SU-DHL-6 (cell line): ENCODE measurements at regions not wholly inside any gene's neighbourhood (a gene's known extent, or its start where the extent isn't known, plus 50 kb on each side); places are given as distances from the start of the nearest gene placed in this dataset.

Source experiments
- H2AFZ ChIP-seq: fragments of 200-600 bp; sonication (generic); 2 replicates; pipeline ENCODE4 v1.6.1; 2014; ENCODE audit warnings: low read depth, mild to moderate bottlenecking, moderate library complexity, mixed read lengths, antibody characterized with exemption, low read length; ENCODE audit not compliant: severe bottlenecking
- H3F3A ChIP-seq: fragments of 200-600 bp; shearing (Covaris generic); 2 replicates; pipeline ENCODE4 v1.6.0; 2016; ENCODE audit warnings: antibody characterized with exemption, mild to moderate bottlenecking; ENCODE audit not compliant: insufficient read depth
- H3K27ac ChIP-seq: fragments of 200-600 bp; sonication (generic); 2 replicates; pipeline ENCODE4 v1.5.1; 2016; ENCODE audit warnings: low read depth, mild to moderate bottlenecking, low read length, moderate library complexity, mixed read lengths
- H3K27me3 ChIP-seq: fragments of 200-600 bp; sonication (generic), shearing (Covaris generic); 2 replicates; pipeline ENCODE4 v1.6.0; 2014; ENCODE audit warnings: mild to moderate bottlenecking, low read length
- H3K36me3 ChIP-seq: fragments of 200-600 bp; sonication (generic); 2 replicates; pipeline ENCODE4 v1.6.1; 2014; ENCODE audit warnings: mild to moderate bottlenecking, low read length, mixed read lengths
- H3K4me2 ChIP-seq: fragments of 300-600, 200-600 bp; shearing (Covaris generic), sonication (generic); 2 replicates; pipeline ENCODE4 v1.6.0; 2014; ENCODE audit warnings: low read length, low read depth, mild to moderate bottlenecking; ENCODE audit not compliant: poor library complexity, severe bottlenecking
- H3K4me3 ChIP-seq: fragments of 200-600 bp; sonication (generic); 2 replicates; pipeline ENCODE4 v1.5.1; 2014; ENCODE audit warnings: antibody characterized with exemption, low read length, mild to moderate bottlenecking, mixed read lengths; ENCODE audit not compliant: insufficient read depth, poor library complexity, severe bottlenecking
- H3K79me2 ChIP-seq: fragments of 200-600 bp; sonication (generic); 2 replicates; pipeline ENCODE4 v1.6.1; 2014; ENCODE audit warnings: mild to moderate bottlenecking, low read length, moderate library complexity; ENCODE audit not compliant: insufficient read depth
- H3K9ac ChIP-seq: fragments of 200-600 bp; sonication (generic); 2 replicates; pipeline ENCODE4 v1.7.0; 2014; ENCODE audit warnings: mild to moderate bottlenecking, low read length
- H3K9me2 ChIP-seq: fragments of 200-600 bp; sonication (generic); replicated peaks from 2 replicates; pipeline ENCODE4 v1.6.1; 2014; ENCODE audit warnings: low read length; ENCODE audit not compliant: insufficient read depth
- H3K9me3 ChIP-seq: fragments of 200-600 bp; sonication (generic); 2 replicates; pipeline ENCODE4 v1.6.1; 2014; ENCODE audit warnings: low read length, mixed read lengths; ENCODE audit not compliant: insufficient read depth
- H4K20me1 ChIP-seq: fragments of 200-600 bp; sonication (generic); 2 replicates; pipeline ENCODE4 v1.6.1; 2014; ENCODE audit warnings: low read depth, mild to moderate bottlenecking, antibody characterized with exemption, low read length, moderate library complexity, mixed read lengths
- CTCF ChIP-seq: fragments of 200-600 bp; sonication (generic); IDR thresholded peaks from one replicate; pipeline ENCODE4 v1.5.1; 2017; ENCODE audit warnings: antibody characterized with exemption, mild to moderate bottlenecking, low read length, moderate library complexity; ENCODE audit not compliant: insufficient read depth, poor library complexity, severe bottlenecking
- EZH2phosphoT487 ChIP-seq: fragments of 200-600 bp; sonication (generic), shearing (Covaris generic); conservative IDR thresholded peaks from 2 replicates; pipeline ENCODE4 v1.6.1; 2018; ENCODE audit warnings: mild to moderate bottlenecking, antibody characterized with exemption, low read length, moderate library complexity, mixed read lengths

GRCh38 chr16:85436636-85437165 is 176.4 kb upstream of the GSE1 start:
- Histone ChIP-seq H3K27ac (no peak overlapping the region), H4K20me1 (no peaks in the 10 kb centered on the region), H2AFZ (no peak overlapping the region), H3K36me3 (no peaks in the 10 kb centered on the region), H3F3A (no peaks in the 10 kb centered on the region), H3K4me2 (no peak overlapping the region), H3K79me2 (no peaks in the 10 kb centered on the region), H3K9ac (no peak overlapping the region), H3K27me3 (no peaks in the 10 kb centered on the region), H3K9me3 (no peaks in the 10 kb centered on the region), H3K4me3 (no peak overlapping the region), H3K9me2 (no peaks in the 10 kb centered on the region)
- TF ChIP-seq EZH2phosphoT487 (no peak), CTCF (no peak)

- Histone ChIP-seq H2AFZ (no peak overlapping the region), H3F3A (no peaks in the 10 kb centered on the region), H3K79me2 (no peaks in the 10 kb centered on the region), H3K9ac (no peak overlapping the region), H3K4me2 (no peak overlapping the region), H3K27ac (no peak overlapping the region), H3K9me3 (no peaks in the 10 kb centered on the region), H3K27me3 (no peaks in the 10 kb centered on the region), H3K9me2 (no peaks in the 10 kb centered on the region), H3K4me3 (no peak overlapping the region), H4K20me1 (no peaks in the 10 kb centered on the region), H3K36me3 (no peaks in the 10 kb centered on the region)
- no peak for TF ChIP-seq EZH2phosphoT487
- TF ChIP-seq CTCF, result no peak
Observed at GRCh38 chr16:85437166-85438052, 175.7 kb upstream of the GSE1 start.

GRCh38 chr16:85438981-85439685 is 174.0 kb upstream of the GSE1 start:
- Histone ChIP-seq H3K4me3 (no peak overlapping the region), H4K20me1 (no peaks in the 10 kb centered on the region), H3K4me2 (no peak overlapping the region), H3F3A (no peaks in the 10 kb centered on the region), H3K27ac (no peak overlapping the region), H3K36me3 (no peaks in the 10 kb centered on the region), H3K27me3 (no peaks in the 10 kb centered on the region), H2AFZ (no peak overlapping the region), H3K9me3 (no peaks in the 10 kb centered on the region), H3K79me2 (no peaks in the 10 kb centered on the region), H3K9ac (no peak overlapping the region), H3K9me2 (no peaks in the 10 kb centered on the region)
- TF ChIP-seq CTCF (no peak), EZH2phosphoT487 (no peak)
